A673 (cell line): ENCODE measurements at regions not wholly inside any gene's neighbourhood (a gene's known extent, or its start where the extent isn't known, plus 50 kb on each side); places are given as distances from the start of the nearest gene placed in this dataset.

Source experiments
- BruUV-seq: library from RNA; stranded (reverse); fragments of 400-500 nt; replicated peaks from 2 replicates; lab custom pipeline; 2021; lab: Mats Ljungman, UMichigan
- CTCF ChIA-PET: fragments of 300-600 bp; sonication (Branson Sonifier 250); formaldehyde crosslinking; loops from one replicate; lab custom pipeline; 2022; ENCODE audit warnings: antibody characterized with exemption; lab: Charles Lee
- POLR2A ChIA-PET: fragments of 300-600 bp; sonication (Branson Sonifier 250); formaldehyde crosslinking; loops from one replicate; lab custom pipeline; 2022; ENCODE audit warnings: antibody characterized with exemption; ENCODE audit not compliant: low non-redundant PET; lab: Charles Lee
- DNase-seq: peaks from one replicate; pipeline ENCODE4 v3.0.0-alpha.2; 2015; ENCODE audit warnings: low spot score
- H3K27ac ChIP-seq: fragments of 200-600 bp; sonication (generic); 2 replicates; pipeline ENCODE4 v1.5.1; 2016; ENCODE audit warnings: mixed run types, low read depth, mild to moderate bottlenecking, mixed read lengths, antibody characterized with exemption, low read length; ENCODE audit not compliant: poor library complexity, severe bottlenecking
- H3K27me3 ChIP-seq: fragments of 200-600 bp; sonication (generic); replicated peaks from 2 replicates; pipeline ENCODE4 v1.6.1; 2017; ENCODE audit warnings: mixed run types, low read depth, mild to moderate bottlenecking, mixed read lengths, antibody characterized with exemption, low read length; ENCODE audit not compliant: insufficient read depth, poor library complexity
- H3K36me3 ChIP-seq: fragments of 200-600 bp; sonication (generic); 2 replicates; pipeline ENCODE4 v1.6.1; 2016; ENCODE audit warnings: mixed run types, mild to moderate bottlenecking, mixed read lengths, antibody characterized with exemption, low read length; ENCODE audit not compliant: insufficient read depth, poor library complexity, severe bottlenecking
- H3K4me1 ChIP-seq: fragments of 200-600 bp; sonication (generic); 2 replicates; pipeline ENCODE4 v1.6.1; 2017; ENCODE audit warnings: mixed run types, mild to moderate bottlenecking, mixed read lengths, antibody characterized with exemption, low read length; ENCODE audit not compliant: insufficient read depth, poor library complexity, severe bottlenecking
- H3K4me3 ChIP-seq: fragments of 200-600 bp; sonication (generic); 2 replicates; pipeline ENCODE4 v1.5.1; 2016; ENCODE audit warnings: low read depth, mixed run types, mild to moderate bottlenecking, mixed read lengths, low read length; ENCODE audit not compliant: poor library complexity, severe bottlenecking
- H3K9me3 ChIP-seq: fragments of 200-600 bp; sonication (generic); 2 replicates; pipeline ENCODE4 v1.6.1; 2016; ENCODE audit warnings: mixed run types, low read depth, mild to moderate bottlenecking, mixed read lengths, antibody characterized with exemption, low read length; ENCODE audit not compliant: poor library complexity, severe bottlenecking
- EZH2 ChIP-seq: fragments of 200-600 bp; sonication (generic); IDR thresholded peaks from 2 replicates; pipeline ENCODE4 v1.6.1; 2017; ENCODE audit warnings: borderline replicate concordance, low read depth, mild to moderate bottlenecking, mixed read lengths, antibody characterized with exemption, low read length; ENCODE audit not compliant: poor library complexity, severe bottlenecking
- intact Hi-C: fragments of 100-400 bp; cut with micrococcal nuclease; formaldehyde crosslinking; loops from one replicate; pipeline ENCODE4 v1.10.0; 2022; ENCODE audit not compliant: unreplicated experiment
- TF ChIP-seq, protein P1 (sequence below): fragments of 300-800, 200-600 bp; sonication (generic); conservative IDR thresholded peaks from 2 replicates; pipeline ENCODE4 v1.5.1; 2017; ENCODE audit warnings: low read depth, mild to moderate bottlenecking, antibody characterized with exemption, low read length, moderate library complexity, mixed read lengths

DNA sequence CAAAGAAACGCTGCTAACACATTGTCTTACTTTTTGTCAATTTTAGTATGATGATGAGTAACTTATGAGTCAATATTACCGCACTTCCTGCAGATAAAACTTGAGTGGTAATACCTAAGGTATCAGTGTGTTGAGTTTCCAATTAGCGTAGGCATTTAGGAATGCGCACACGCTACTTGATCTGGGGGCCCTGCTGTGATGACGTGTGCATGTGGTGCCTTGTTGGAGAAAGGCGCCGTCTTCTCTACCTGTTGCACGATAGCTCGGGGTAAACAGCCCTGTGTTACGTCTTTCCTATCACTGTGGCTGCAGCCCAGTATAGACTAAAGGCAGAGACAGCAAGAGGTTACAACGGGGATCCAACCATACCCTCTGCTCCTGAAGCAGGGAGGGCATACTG is 476.8 kb upstream of the ADARB2 start:
- no TSS peak for BruUV-seq
- Histone ChIP-seq H3K4me3 (no peak overlapping the region), H3K4me1 (no peaks in the 10 kb centered on the region), H3K36me3 (no peaks in the 10 kb centered on the region), H3K27ac (no peak overlapping the region), H3K9me3 (no peaks in the 10 kb centered on the region), H3K27me3 (peaks cover 100% of the 10 kb centered on the region)
- intact Hi-C loops = no loop called here
- DNase-seq = peak; percentile 4
- TF ChIP-seq, protein P1, sequence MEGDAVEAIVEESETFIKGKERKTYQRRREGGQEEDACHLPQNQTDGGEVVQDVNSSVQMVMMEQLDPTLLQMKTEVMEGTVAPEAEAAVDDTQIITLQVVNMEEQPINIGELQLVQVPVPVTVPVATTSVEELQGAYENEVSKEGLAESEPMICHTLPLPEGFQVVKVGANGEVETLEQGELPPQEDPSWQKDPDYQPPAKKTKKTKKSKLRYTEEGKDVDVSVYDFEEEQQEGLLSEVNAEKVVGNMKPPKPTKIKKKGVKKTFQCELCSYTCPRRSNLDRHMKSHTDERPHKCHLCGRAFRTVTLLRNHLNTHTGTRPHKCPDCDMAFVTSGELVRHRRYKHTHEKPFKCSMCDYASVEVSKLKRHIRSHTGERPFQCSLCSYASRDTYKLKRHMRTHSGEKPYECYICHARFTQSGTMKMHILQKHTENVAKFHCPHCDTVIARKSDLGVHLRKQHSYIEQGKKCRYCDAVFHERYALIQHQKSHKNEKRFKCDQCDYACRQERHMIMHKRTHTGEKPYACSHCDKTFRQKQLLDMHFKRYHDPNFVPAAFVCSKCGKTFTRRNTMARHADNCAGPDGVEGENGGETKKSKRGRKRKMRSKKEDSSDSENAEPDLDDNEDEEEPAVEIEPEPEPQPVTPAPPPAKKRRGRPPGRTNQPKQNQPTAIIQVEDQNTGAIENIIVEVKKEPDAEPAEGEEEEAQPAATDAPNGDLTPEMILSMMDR = no peak
- no peak for TF ChIP-seq EZH2
- ChIA-PET CTCF (no interaction called here), POLR2A (no interaction called here)

GRCh38 chr10:2212244-2212834 is 475.0 kb upstream of the ADARB2 start:
- Histone ChIP-seq H3K27ac (no peak overlapping the region), H3K27me3 (peaks cover 100% of the 10 kb centered on the region), H3K36me3 (no peaks in the 10 kb centered on the region), H3K9me3 (no peaks in the 10 kb centered on the region), H3K4me1 (no peaks in the 10 kb centered on the region), H3K4me3 (no peak overlapping the region)
- POLR2A ChIA-PET = no interaction called here
- BruUV-seq = no TSS peak
- no peak for DNase-seq
- no peak for TF ChIP-seq EZH2
- TF ChIP-seq, protein P1 = no peak
- intact Hi-C loops = no loop called here
- CTCF ChIA-PET = no interaction called here

- Histone ChIP-seq H3K4me3 (no peak overlapping the region), H3K27me3 (peaks cover 100% of the 10 kb centered on the region), H3K4me1 (no peaks in the 10 kb centered on the region), H3K27ac (no peak overlapping the region), H3K9me3 (no peaks in the 10 kb centered on the region), H3K36me3 (no peaks in the 10 kb centered on the region)
- POLR2A ChIA-PET = no interaction called here
- intact Hi-C loops = no loop called here
- CTCF ChIA-PET = no interaction called here
- TF ChIP-seq, protein P1 = no peak
- TF ChIP-seq EZH2 = no peak
- no peak for DNase-seq
- BruUV-seq = no TSS peak
These were observed 472.8 kb upstream of the ADARB2 start for GRCh38 chr10:2210088-2210487.
